ENCODE measurements at regions not wholly inside any gene's neighbourhood (a gene's known extent, or its start where the extent isn't known, plus 50 kb on each side); places are given as distances from the start of the nearest gene placed in this dataset.

GRCh38 chr12:77402716-77403115, 337.3 kb upstream of the E2F7 start:
- TF ChIP-seq, protein P1, sequence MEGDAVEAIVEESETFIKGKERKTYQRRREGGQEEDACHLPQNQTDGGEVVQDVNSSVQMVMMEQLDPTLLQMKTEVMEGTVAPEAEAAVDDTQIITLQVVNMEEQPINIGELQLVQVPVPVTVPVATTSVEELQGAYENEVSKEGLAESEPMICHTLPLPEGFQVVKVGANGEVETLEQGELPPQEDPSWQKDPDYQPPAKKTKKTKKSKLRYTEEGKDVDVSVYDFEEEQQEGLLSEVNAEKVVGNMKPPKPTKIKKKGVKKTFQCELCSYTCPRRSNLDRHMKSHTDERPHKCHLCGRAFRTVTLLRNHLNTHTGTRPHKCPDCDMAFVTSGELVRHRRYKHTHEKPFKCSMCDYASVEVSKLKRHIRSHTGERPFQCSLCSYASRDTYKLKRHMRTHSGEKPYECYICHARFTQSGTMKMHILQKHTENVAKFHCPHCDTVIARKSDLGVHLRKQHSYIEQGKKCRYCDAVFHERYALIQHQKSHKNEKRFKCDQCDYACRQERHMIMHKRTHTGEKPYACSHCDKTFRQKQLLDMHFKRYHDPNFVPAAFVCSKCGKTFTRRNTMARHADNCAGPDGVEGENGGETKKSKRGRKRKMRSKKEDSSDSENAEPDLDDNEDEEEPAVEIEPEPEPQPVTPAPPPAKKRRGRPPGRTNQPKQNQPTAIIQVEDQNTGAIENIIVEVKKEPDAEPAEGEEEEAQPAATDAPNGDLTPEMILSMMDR (IDR thresholded peaks at IDR 0.05): no peak
- no peak for TF ChIP-seq EZH2 (IDR thresholded peaks at IDR 0.05; ENCODE audit: borderline replicate concordance, insufficient read depth, low read depth, low read length, poor library complexity, severe bottlenecking)
